ENCODE measurements at regions not wholly inside any gene's neighbourhood (a gene's known extent, or its start where the extent isn't known, plus 50 kb on each side); places are given as distances from the start of the nearest gene placed in this dataset.

- H3K4me3 ChIP-seq (ENCODE audit: low read depth, low read length), result no peak overlapping the region
- no peak for DNase-seq
- no peaks in the 10 kb centered on the region for H3K4me1 ChIP-seq (ENCODE audit: control insufficient read depth, insufficient read depth, low read length, poor library complexity, severe bottlenecking)
- ATAC-seq (ENCODE audit: low read depth in 2 of 2), result no peak
- no peak overlapping the region for H3K4me3 Mint-ChIP-seq
- H3K27me3 ChIP-seq (ENCODE audit: control insufficient read depth, insufficient read depth, low read length), result no peaks in the 10 kb centered on the region
- no peak overlapping the region for H3K27ac Mint-ChIP-seq
- peaks cover 2 to 34% (median 7%) of the 10 kb centered on the region in 7 donors for H3K9me3 Mint-ChIP-seq
- H3K36me3 Mint-ChIP-seq, result no peaks in the 10 kb centered on the region
- peaks cover 0 to 12% of the 10 kb centered on the region in 2 experiments for H3K9me3 ChIP-seq (ENCODE audit: control insufficient read depth in 2 of 2, low read length in 2 of 2)
- no peaks in the 10 kb centered on the region for H3K4me1 Mint-ChIP-seq
- no peaks in the 10 kb centered on the region for H3K27me3 Mint-ChIP-seq
- no peaks in the 10 kb centered on the region for H3K36me3 ChIP-seq (ENCODE audit: control insufficient read depth, insufficient read depth, low read length)
- H3K27ac ChIP-seq (ENCODE audit: insufficient read depth, low read length, poor library complexity, severe bottlenecking), result no peak overlapping the region
Measured at GRCh38 chr18:65628390-65628789, 122.4 kb upstream of the CDH7 start.

GRCh38 chr18:65623676-65624075 is 127.1 kb upstream of the CDH7 start:
- no peaks in the 10 kb centered on the region for H3K4me1 ChIP-seq (ENCODE audit: control insufficient read depth, insufficient read depth, low read length, poor library complexity, severe bottlenecking)
- no peak for ATAC-seq (ENCODE audit: low read depth in 2 of 2)
- H3K27me3 ChIP-seq (ENCODE audit: control insufficient read depth, insufficient read depth, low read length), result no peaks in the 10 kb centered on the region
- H3K27ac Mint-ChIP-seq, result no peak overlapping the region
- no peak overlapping the region for H3K4me3 Mint-ChIP-seq
- H3K36me3 ChIP-seq (ENCODE audit: control insufficient read depth, insufficient read depth, low read length), result no peaks in the 10 kb centered on the region
- peaks cover 0 to 36% (median 11%) of the 10 kb centered on the region in 7 donors for H3K9me3 Mint-ChIP-seq
- H3K27me3 Mint-ChIP-seq, result no peaks in the 10 kb centered on the region
- no peak overlapping the region for H3K4me3 ChIP-seq (ENCODE audit: low read depth, low read length)
- H3K36me3 Mint-ChIP-seq, result no peaks in the 10 kb centered on the region
- DNase-seq, result no peak
- no peak overlapping the region for H3K27ac ChIP-seq (ENCODE audit: insufficient read depth, low read length, poor library complexity, severe bottlenecking)
- H3K9me3 ChIP-seq (ENCODE audit: control insufficient read depth in 2 of 2, low read length in 2 of 2), result peaks cover 0 to 5% of the 10 kb centered on the region in 2 experiments
- no peaks in the 10 kb centered on the region for H3K4me1 Mint-ChIP-seq

GRCh38 chr18:65622436-65622835 is 128.4 kb upstream of the CDH7 start:
- Mint-ChIP-seq H3K9me3 (peaks cover 0 to 41% (median 14%) of the 10 kb centered on the region in 7 donors), H3K27ac (no peak overlapping the region), H3K27me3 (no peaks in the 10 kb centered on the region), H3K36me3 (no peaks in the 10 kb centered on the region), H3K4me1 (no peaks in the 10 kb centered on the region), H3K4me3 (no peak overlapping the region)
- no peaks in the 10 kb centered on the region for H3K4me1 ChIP-seq (ENCODE audit: control insufficient read depth, insufficient read depth, low read length, poor library complexity, severe bottlenecking)
- DNase-seq, result no peak
- H3K36me3 ChIP-seq (ENCODE audit: control insufficient read depth, insufficient read depth, low read length), result no peaks in the 10 kb centered on the region
- H3K27me3 ChIP-seq (ENCODE audit: control insufficient read depth, insufficient read depth, low read length), result no peaks in the 10 kb centered on the region
- no peak for ATAC-seq (ENCODE audit: low read depth in 2 of 2)
- H3K9me3 ChIP-seq (ENCODE audit: control insufficient read depth in 2 of 2, low read length in 2 of 2), result peaks cover 0 to 3% of the 10 kb centered on the region in 2 experiments
- no peak overlapping the region for H3K27ac ChIP-seq (ENCODE audit: insufficient read depth, low read length, poor library complexity, severe bottlenecking)
- no peak overlapping the region for H3K4me3 ChIP-seq (ENCODE audit: low read depth, low read length)

- ATAC-seq (ENCODE audit: low read depth in 2 of 2), result no peak
- Histone ChIP-seq H3K4me1 (ENCODE audit: control insufficient read depth, insufficient read depth, low read length, poor library complexity, severe bottlenecking) (no peaks in the 10 kb centered on the region), H3K27me3 (ENCODE audit: control insufficient read depth, insufficient read depth, low read length) (no peaks in the 10 kb centered on the region), H3K36me3 (ENCODE audit: control insufficient read depth, insufficient read depth, low read length) (no peaks in the 10 kb centered on the region), H3K27ac (ENCODE audit: insufficient read depth, low read length, poor library complexity, severe bottlenecking) (no peak overlapping the region), H3K9me3 (ENCODE audit: control insufficient read depth in 2 of 2, low read length in 2 of 2) (no peaks in the 10 kb centered on the region), H3K4me3 (ENCODE audit: low read depth, low read length) (no peak overlapping the region)
- Mint-ChIP-seq H3K4me1 (no peaks in the 10 kb centered on the region), H3K4me3 (no peak overlapping the region), H3K27me3 (no peaks in the 10 kb centered on the region), H3K27ac (no peak overlapping the region), H3K36me3 (no peaks in the 10 kb centered on the region), H3K9me3 (peaks cover 0 to 27% (median 10%) of the 10 kb centered on the region in 7 donors)
- DNase-seq, result no peak
Measured at GRCh38 chr18:65620076-65620696, 130.6 kb upstream of the CDH7 start.

GRCh38 chr18:65610939-65611338 is 139.9 kb upstream of the CDH7 start:
- no peak for DNase-seq
- Histone ChIP-seq H3K9me3 (ENCODE audit: control insufficient read depth in 2 of 2, low read length in 2 of 2) (no peaks in the 10 kb centered on the region), H3K4me3 (ENCODE audit: low read depth, low read length) (no peak overlapping the region), H3K36me3 (ENCODE audit: control insufficient read depth, insufficient read depth, low read length) (no peaks in the 10 kb centered on the region), H3K27ac (ENCODE audit: insufficient read depth, low read length, poor library complexity, severe bottlenecking) (no peak overlapping the region), H3K27me3 (ENCODE audit: control insufficient read depth, insufficient read depth, low read length) (no peaks in the 10 kb centered on the region), H3K4me1 (ENCODE audit: control insufficient read depth, insufficient read depth, low read length, poor library complexity, severe bottlenecking) (no peaks in the 10 kb centered on the region)
- ATAC-seq (ENCODE audit: low read depth in 2 of 2), result no peak
- Mint-ChIP-seq H3K36me3 (no peaks in the 10 kb centered on the region), H3K9me3 (peaks cover 0 to 10% (median 3%) of the 10 kb centered on the region in 7 donors), H3K4me3 (no peak overlapping the region), H3K4me1 (no peaks in the 10 kb centered on the region), H3K27ac (no peak overlapping the region), H3K27me3 (no peaks in the 10 kb centered on the region)

- H3K36me3 Mint-ChIP-seq, result no peaks in the 10 kb centered on the region
- ATAC-seq (ENCODE audit: low read depth in 2 of 2) (no peak), DNase-seq (no peak)
- Histone ChIP-seq H3K36me3 (ENCODE audit: control insufficient read depth, insufficient read depth, low read length) (no peaks in the 10 kb centered on the region), H3K9me3 (ENCODE audit: control insufficient read depth in 2 of 2, low read length in 2 of 2) (peaks cover 0 to 3% of the 10 kb centered on the region in 2 experiments), H3K27ac (ENCODE audit: insufficient read depth, low read length, poor library complexity, severe bottlenecking) (no peak overlapping the region), H3K4me3 (ENCODE audit: low read depth, low read length) (no peak overlapping the region), H3K4me1 (ENCODE audit: control insufficient read depth, insufficient read depth, low read length, poor library complexity, severe bottlenecking) (no peaks in the 10 kb centered on the region), H3K27me3 (ENCODE audit: control insufficient read depth, insufficient read depth, low read length) (no peaks in the 10 kb centered on the region)
- peaks cover 2 to 17% (median 6%) of the 10 kb centered on the region in 7 donors for H3K9me3 Mint-ChIP-seq
- no peaks in the 10 kb centered on the region for H3K4me1 Mint-ChIP-seq
- H3K4me3 Mint-ChIP-seq, result no peak overlapping the region
- H3K27me3 Mint-ChIP-seq, result no peaks in the 10 kb centered on the region
- no peak overlapping the region for H3K27ac Mint-ChIP-seq
Measured at GRCh38 chr18:65608471-65608870, 142.3 kb upstream of the CDH7 start.

- Mint-ChIP-seq H3K27ac (no peak overlapping the region), H3K9me3 (peaks cover 2 to 20% (median 9%) of the 10 kb centered on the region in 7 donors), H3K4me1 (no peaks in the 10 kb centered on the region), H3K36me3 (no peaks in the 10 kb centered on the region), H3K4me3 (no peak overlapping the region), H3K27me3 (no peaks in the 10 kb centered on the region)
- ATAC-seq (ENCODE audit: low read depth in 2 of 2) (no peak), DNase-seq (no peak)
- Histone ChIP-seq H3K9me3 (ENCODE audit: control insufficient read depth in 2 of 2, low read length in 2 of 2) (peaks cover 0 to 3% of the 10 kb centered on the region in 2 experiments), H3K27me3 (ENCODE audit: control insufficient read depth, insufficient read depth, low read length) (no peaks in the 10 kb centered on the region), H3K27ac (ENCODE audit: insufficient read depth, low read length, poor library complexity, severe bottlenecking) (no peak overlapping the region), H3K36me3 (ENCODE audit: control insufficient read depth, insufficient read depth, low read length) (no peaks in the 10 kb centered on the region), H3K4me1 (ENCODE audit: control insufficient read depth, insufficient read depth, low read length, poor library complexity, severe bottlenecking) (no peaks in the 10 kb centered on the region), H3K4me3 (ENCODE audit: low read depth, low read length) (no peak overlapping the region)
Measured at GRCh38 chr18:65607161-65607560, 143.7 kb upstream of the CDH7 start.

GRCh38 chr18:65606551-65607130 is 144.2 kb upstream of the CDH7 start:
- H3K9me3 Mint-ChIP-seq, result peaks cover 6 to 20% (median 11%) of the 10 kb centered on the region in 7 donors
- no peaks in the 10 kb centered on the region for H3K27me3 Mint-ChIP-seq
- no peak overlapping the region for H3K4me3 ChIP-seq (ENCODE audit: low read depth, low read length)
- H3K36me3 Mint-ChIP-seq, result no peaks in the 10 kb centered on the region
- ATAC-seq (ENCODE audit: low read depth in 2 of 2), result no peak
- H3K4me3 Mint-ChIP-seq, result no peak overlapping the region
- H3K4me1 ChIP-seq (ENCODE audit: control insufficient read depth, insufficient read depth, low read length, poor library complexity, severe bottlenecking), result no peaks in the 10 kb centered on the region
- H3K27ac Mint-ChIP-seq, result no peak overlapping the region
- no peaks in the 10 kb centered on the region for H3K27me3 ChIP-seq (ENCODE audit: control insufficient read depth, insufficient read depth, low read length)
- H3K27ac ChIP-seq (ENCODE audit: insufficient read depth, low read length, poor library complexity, severe bottlenecking), result no peak overlapping the region
- H3K4me1 Mint-ChIP-seq, result no peaks in the 10 kb centered on the region
- peaks cover 0 to 3% of the 10 kb centered on the region in 2 experiments for H3K9me3 ChIP-seq (ENCODE audit: control insufficient read depth in 2 of 2, low read length in 2 of 2)
- no peaks in the 10 kb centered on the region for H3K36me3 ChIP-seq (ENCODE audit: control insufficient read depth, insufficient read depth, low read length)
- DNase-seq, result no peak

All from CD4-positive, CD25-positive, alpha-beta regulatory T cell (primary cell).